ENCODE measurements at regions not wholly inside any gene's neighbourhood (a gene's known extent, or its start where the extent isn't known, plus 50 kb on each side); places are given as distances from the start of the nearest gene placed in this dataset.

GRCh38 chrX:113929004-113929403, 654.9 kb upstream of the HTR2C start:
- ChIA-PET POLR2A (interaction anchor here (1.2 kb wide), 1 partner anchor 11 kb away, joined by 3 read pairs; no protein-coding TSS in a partner anchor), CTCF (interaction anchor here (0.5 to 1.0 kb wide), 3 partner anchors 70 to 1049 kb away, joined by 3 read pairs; no protein-coding TSS in a partner anchor)
- TF ChIP-seq CTCF (IDR thresholded peaks at IDR 0.05; ENCODE audit: unreplicated experiment), result peak; percentile 85
- no TSS peak for BruUV-seq (replicated peaks)
- peaks cover 5% of the 10 kb centered on the region for H3K36me3 Mint-ChIP-seq (ENCODE audit: insufficient read depth, unreplicated experiment)
- peaks cover 58% of the 10 kb centered on the region for H3K27me3 Mint-ChIP-seq (ENCODE audit: insufficient read depth, unreplicated experiment)
- peak; percentile 74 for DNase-seq (ENCODE audit: unreplicated experiment)
- peaks cover 8% of the 10 kb centered on the region for H3K4me1 Mint-ChIP-seq (ENCODE audit: insufficient read depth, unreplicated experiment)
- intact Hi-C loops (cut with micrococcal nuclease), result loop anchor here (1.0 to 5.0 kb wide), 5 partner anchors 147 to 1218 kb away; no protein-coding TSS in a partner anchor
- H3K4me3 Mint-ChIP-seq (ENCODE audit: unreplicated experiment), result no peak overlapping the region
- H3K27ac Mint-ChIP-seq (ENCODE audit: low read depth, unreplicated experiment), result no peak overlapping the region
- peaks cover 8% of the 10 kb centered on the region for H3K9me3 Mint-ChIP-seq (ENCODE audit: unreplicated experiment)

- peaks cover 53% of the 10 kb centered on the region for H3K27me3 Mint-ChIP-seq (ENCODE audit: insufficient read depth, unreplicated experiment)
- POLR2A ChIA-PET, result no interaction called here
- peaks cover 8% of the 10 kb centered on the region for H3K9me3 Mint-ChIP-seq (ENCODE audit: unreplicated experiment)
- TF ChIP-seq CTCF (IDR thresholded peaks at IDR 0.05; ENCODE audit: unreplicated experiment), result no peak
- H3K4me1 Mint-ChIP-seq (ENCODE audit: insufficient read depth, unreplicated experiment), result no peaks in the 10 kb centered on the region
- no peak overlapping the region for H3K4me3 Mint-ChIP-seq (ENCODE audit: unreplicated experiment)
- no peak for DNase-seq (ENCODE audit: unreplicated experiment)
- intact Hi-C loops (cut with micrococcal nuclease), result no loop called here
- no TSS peak for BruUV-seq (replicated peaks)
- H3K27ac Mint-ChIP-seq (ENCODE audit: low read depth, unreplicated experiment), result no peak overlapping the region
- H3K36me3 Mint-ChIP-seq (ENCODE audit: insufficient read depth, unreplicated experiment), result peaks cover 5% of the 10 kb centered on the region
- CTCF ChIA-PET, result no interaction called here
Observed at GRCh38 chrX:113920661-113921060, 663.2 kb upstream of the HTR2C start.

- no TSS peak for BruUV-seq (replicated peaks)
- Mint-ChIP-seq H3K27ac (ENCODE audit: low read depth, unreplicated experiment) (no peak overlapping the region), H3K9me3 (ENCODE audit: unreplicated experiment) (no peaks in the 10 kb centered on the region), H3K4me1 (ENCODE audit: insufficient read depth, unreplicated experiment) (no peaks in the 10 kb centered on the region), H3K36me3 (ENCODE audit: insufficient read depth, unreplicated experiment) (peaks cover 3% of the 10 kb centered on the region), H3K27me3 (ENCODE audit: insufficient read depth, unreplicated experiment) (peaks cover 45% of the 10 kb centered on the region), H3K4me3 (ENCODE audit: unreplicated experiment) (no peak overlapping the region)
- ChIA-PET CTCF (no interaction called here), POLR2A (no interaction called here)
- no peak for DNase-seq (ENCODE audit: unreplicated experiment)
- TF ChIP-seq CTCF (IDR thresholded peaks at IDR 0.05; ENCODE audit: unreplicated experiment), result no peak
- intact Hi-C loops (cut with micrococcal nuclease), result no loop called here
Observed at GRCh38 chrX:113919387-113919786, 664.5 kb upstream of the HTR2C start.

GRCh38 chrX:113906168-113906567, 677.7 kb upstream of the HTR2C start:
- CTCF ChIA-PET, result no interaction called here
- POLR2A ChIA-PET, result no interaction called here
- H3K4me3 Mint-ChIP-seq (ENCODE audit: unreplicated experiment), result no peak overlapping the region
- H3K36me3 Mint-ChIP-seq (ENCODE audit: insufficient read depth, unreplicated experiment), result no peaks in the 10 kb centered on the region
- no peaks in the 10 kb centered on the region for H3K9me3 Mint-ChIP-seq (ENCODE audit: unreplicated experiment)
- H3K4me1 Mint-ChIP-seq (ENCODE audit: insufficient read depth, unreplicated experiment), result peaks cover 6% of the 10 kb centered on the region
- no peak for DNase-seq (ENCODE audit: unreplicated experiment)
- H3K27ac Mint-ChIP-seq (ENCODE audit: low read depth, unreplicated experiment), result no peak overlapping the region
- peaks cover 40% of the 10 kb centered on the region for H3K27me3 Mint-ChIP-seq (ENCODE audit: insufficient read depth, unreplicated experiment)
- intact Hi-C loops (cut with micrococcal nuclease), result no loop called here
- TF ChIP-seq CTCF (IDR thresholded peaks at IDR 0.05; ENCODE audit: unreplicated experiment), result no peak
- no TSS peak for BruUV-seq (replicated peaks)
